SU-DHL-6 (cell line): ENCODE measurements at regions not wholly inside any gene's neighbourhood (a gene's known extent, or its start where the extent isn't known, plus 50 kb on each side); places are given as distances from the start of the nearest gene placed in this dataset.

Source experiments
- H2AFZ ChIP-seq: fragments of 200-600 bp; sonication (generic); 2 replicates; pipeline ENCODE4 v1.6.1; 2014; ENCODE audit warnings: low read depth, mild to moderate bottlenecking, moderate library complexity, mixed read lengths, antibody characterized with exemption, low read length; ENCODE audit not compliant: severe bottlenecking
- H3F3A ChIP-seq: fragments of 200-600 bp; shearing (Covaris generic); 2 replicates; pipeline ENCODE4 v1.6.0; 2016; ENCODE audit warnings: antibody characterized with exemption, mild to moderate bottlenecking; ENCODE audit not compliant: insufficient read depth
- H3K27ac ChIP-seq: fragments of 200-600 bp; sonication (generic); 2 replicates; pipeline ENCODE4 v1.5.1; 2016; ENCODE audit warnings: low read depth, mild to moderate bottlenecking, low read length, moderate library complexity, mixed read lengths
- H3K27me3 ChIP-seq: fragments of 200-600 bp; sonication (generic), shearing (Covaris generic); 2 replicates; pipeline ENCODE4 v1.6.0; 2014; ENCODE audit warnings: mild to moderate bottlenecking, low read length
- H3K36me3 ChIP-seq: fragments of 200-600 bp; sonication (generic); 2 replicates; pipeline ENCODE4 v1.6.1; 2014; ENCODE audit warnings: mild to moderate bottlenecking, low read length, mixed read lengths
- H3K4me2 ChIP-seq: fragments of 300-600, 200-600 bp; shearing (Covaris generic), sonication (generic); 2 replicates; pipeline ENCODE4 v1.6.0; 2014; ENCODE audit warnings: low read length, low read depth, mild to moderate bottlenecking; ENCODE audit not compliant: poor library complexity, severe bottlenecking
- H3K4me3 ChIP-seq: fragments of 200-600 bp; sonication (generic); 2 replicates; pipeline ENCODE4 v1.5.1; 2014; ENCODE audit warnings: antibody characterized with exemption, low read length, mild to moderate bottlenecking, mixed read lengths; ENCODE audit not compliant: insufficient read depth, poor library complexity, severe bottlenecking
- H3K79me2 ChIP-seq: fragments of 200-600 bp; sonication (generic); 2 replicates; pipeline ENCODE4 v1.6.1; 2014; ENCODE audit warnings: mild to moderate bottlenecking, low read length, moderate library complexity; ENCODE audit not compliant: insufficient read depth
- H3K9ac ChIP-seq: fragments of 200-600 bp; sonication (generic); 2 replicates; pipeline ENCODE4 v1.7.0; 2014; ENCODE audit warnings: mild to moderate bottlenecking, low read length
- H3K9me2 ChIP-seq: fragments of 200-600 bp; sonication (generic); replicated peaks from 2 replicates; pipeline ENCODE4 v1.6.1; 2014; ENCODE audit warnings: low read length; ENCODE audit not compliant: insufficient read depth
- H3K9me3 ChIP-seq: fragments of 200-600 bp; sonication (generic); 2 replicates; pipeline ENCODE4 v1.6.1; 2014; ENCODE audit warnings: low read length, mixed read lengths; ENCODE audit not compliant: insufficient read depth
- H4K20me1 ChIP-seq: fragments of 200-600 bp; sonication (generic); 2 replicates; pipeline ENCODE4 v1.6.1; 2014; ENCODE audit warnings: low read depth, mild to moderate bottlenecking, antibody characterized with exemption, low read length, moderate library complexity, mixed read lengths
- EZH2phosphoT487 ChIP-seq: fragments of 200-600 bp; sonication (generic), shearing (Covaris generic); conservative IDR thresholded peaks from 2 replicates; pipeline ENCODE4 v1.6.1; 2018; ENCODE audit warnings: mild to moderate bottlenecking, antibody characterized with exemption, low read length, moderate library complexity, mixed read lengths
- TF ChIP-seq, protein P1 (sequence below): fragments of 200-600 bp; sonication (generic); IDR thresholded peaks from one replicate; pipeline ENCODE4 v1.5.1; 2017; ENCODE audit warnings: antibody characterized with exemption, mild to moderate bottlenecking, low read length, moderate library complexity; ENCODE audit not compliant: insufficient read depth, poor library complexity, severe bottlenecking

DNA sequence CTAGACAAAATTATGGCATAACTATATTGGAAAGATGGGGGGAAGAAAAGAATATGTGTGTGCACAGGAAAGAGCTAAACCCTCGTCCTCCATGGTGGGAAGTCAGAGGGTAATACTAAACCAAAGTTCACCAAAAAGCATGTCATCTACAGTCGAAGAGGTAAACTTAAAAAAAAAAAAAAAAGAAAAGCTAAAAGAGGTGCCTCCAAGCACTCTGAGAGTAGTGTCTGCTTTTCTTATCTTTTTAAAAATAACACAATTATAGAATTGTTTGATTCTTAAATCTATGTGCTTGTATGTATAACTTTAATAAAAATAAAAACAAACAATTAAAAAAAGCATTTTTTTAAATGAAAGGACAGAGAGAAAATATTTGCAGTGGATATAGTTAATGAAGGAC, 77.3 kb upstream of the MYCN start:
- Histone ChIP-seq H3K9ac (no peak overlapping the region), H2AFZ (no peak overlapping the region), H4K20me1 (no peaks in the 10 kb centered on the region), H3K27ac (no peak overlapping the region), H3K4me2 (no peak overlapping the region), H3K9me2 (no peaks in the 10 kb centered on the region), H3K4me3 (no peak overlapping the region), H3F3A (no peaks in the 10 kb centered on the region), H3K9me3 (no peaks in the 10 kb centered on the region), H3K36me3 (no peaks in the 10 kb centered on the region), H3K79me2 (no peaks in the 10 kb centered on the region), H3K27me3 (no peaks in the 10 kb centered on the region)
- TF ChIP-seq, protein P1, sequence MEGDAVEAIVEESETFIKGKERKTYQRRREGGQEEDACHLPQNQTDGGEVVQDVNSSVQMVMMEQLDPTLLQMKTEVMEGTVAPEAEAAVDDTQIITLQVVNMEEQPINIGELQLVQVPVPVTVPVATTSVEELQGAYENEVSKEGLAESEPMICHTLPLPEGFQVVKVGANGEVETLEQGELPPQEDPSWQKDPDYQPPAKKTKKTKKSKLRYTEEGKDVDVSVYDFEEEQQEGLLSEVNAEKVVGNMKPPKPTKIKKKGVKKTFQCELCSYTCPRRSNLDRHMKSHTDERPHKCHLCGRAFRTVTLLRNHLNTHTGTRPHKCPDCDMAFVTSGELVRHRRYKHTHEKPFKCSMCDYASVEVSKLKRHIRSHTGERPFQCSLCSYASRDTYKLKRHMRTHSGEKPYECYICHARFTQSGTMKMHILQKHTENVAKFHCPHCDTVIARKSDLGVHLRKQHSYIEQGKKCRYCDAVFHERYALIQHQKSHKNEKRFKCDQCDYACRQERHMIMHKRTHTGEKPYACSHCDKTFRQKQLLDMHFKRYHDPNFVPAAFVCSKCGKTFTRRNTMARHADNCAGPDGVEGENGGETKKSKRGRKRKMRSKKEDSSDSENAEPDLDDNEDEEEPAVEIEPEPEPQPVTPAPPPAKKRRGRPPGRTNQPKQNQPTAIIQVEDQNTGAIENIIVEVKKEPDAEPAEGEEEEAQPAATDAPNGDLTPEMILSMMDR: no peak
- TF ChIP-seq EZH2phosphoT487: no peak

DNA sequence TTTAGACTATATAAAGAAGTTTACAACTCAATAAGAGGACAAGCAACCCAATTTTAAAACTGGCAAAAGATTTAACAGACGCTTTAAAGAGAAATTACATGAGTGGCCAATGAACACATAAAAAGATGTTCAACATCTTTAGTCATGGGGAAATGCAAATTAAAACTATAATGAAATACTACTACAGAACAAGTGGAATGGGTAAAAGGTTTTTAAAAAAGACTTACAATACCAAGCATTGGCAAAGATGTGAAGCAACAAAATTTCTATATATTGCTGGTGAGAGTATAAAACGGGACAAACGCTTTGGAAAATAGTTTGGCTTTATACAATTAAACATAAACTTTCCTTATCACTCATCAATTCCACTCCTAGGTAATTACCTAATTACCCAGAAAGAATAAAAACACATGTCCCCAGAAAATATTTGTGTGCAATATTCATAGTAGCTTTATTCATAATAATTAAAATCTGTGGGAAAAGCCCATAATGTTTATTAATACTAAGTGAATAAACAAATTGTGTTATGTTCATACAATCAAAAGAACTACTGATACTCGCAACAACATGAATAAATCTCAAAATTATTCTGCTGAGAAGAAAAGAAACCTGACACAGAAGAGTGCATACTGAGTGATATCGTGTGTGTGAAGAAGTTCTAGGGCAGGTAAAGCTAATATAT, 76.7 kb upstream of the MYCN start:
- no peaks in the 10 kb centered on the region for H3K9me3 ChIP-seq
- no peak for TF ChIP-seq EZH2phosphoT487
- TF ChIP-seq, protein P1: no peak
- no peak overlapping the region for H3K4me3 ChIP-seq
- H3K27ac ChIP-seq: no peak overlapping the region
- no peaks in the 10 kb centered on the region for H4K20me1 ChIP-seq
- H3K9ac ChIP-seq: no peak overlapping the region
- H3K27me3 ChIP-seq: no peaks in the 10 kb centered on the region
- H3K36me3 ChIP-seq: no peaks in the 10 kb centered on the region
- H3K9me2 ChIP-seq: no peaks in the 10 kb centered on the region
- no peaks in the 10 kb centered on the region for H3F3A ChIP-seq
- no peaks in the 10 kb centered on the region for H3K79me2 ChIP-seq
- H2AFZ ChIP-seq: no peak overlapping the region
- no peak overlapping the region for H3K4me2 ChIP-seq

DNA sequence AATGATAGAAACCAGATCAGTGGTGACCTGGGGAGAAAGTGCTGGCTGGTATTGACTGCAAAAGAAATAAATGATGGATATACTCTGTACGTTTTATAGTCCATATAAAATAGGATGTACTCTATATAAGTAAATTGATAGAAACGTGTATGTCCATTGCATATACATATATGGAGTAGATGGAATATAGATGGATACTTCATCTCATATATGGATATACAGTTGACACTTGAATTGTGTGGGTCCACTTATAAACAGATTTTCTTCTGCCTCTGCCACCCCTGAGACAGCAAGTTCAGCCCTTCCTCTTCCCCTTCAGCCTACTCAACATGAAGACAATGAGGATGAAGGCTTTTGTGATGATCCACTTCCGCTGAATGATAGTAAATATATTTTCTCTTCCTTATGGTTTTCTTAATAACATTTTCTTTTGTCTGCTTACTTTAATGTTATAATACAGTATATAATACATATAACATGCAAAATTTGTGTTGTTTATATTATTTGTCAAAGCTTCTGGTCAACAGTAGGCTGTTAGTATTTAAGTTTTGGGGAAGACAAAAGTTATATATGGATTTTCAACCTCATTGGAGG, 76.1 kb upstream of the MYCN start:
- H3K9me2 ChIP-seq: no peaks in the 10 kb centered on the region
- H3K27ac ChIP-seq: no peak overlapping the region
- no peak overlapping the region for H2AFZ ChIP-seq
- no peak overlapping the region for H3K9ac ChIP-seq
- no peaks in the 10 kb centered on the region for H3K27me3 ChIP-seq
- H4K20me1 ChIP-seq: no peaks in the 10 kb centered on the region
- no peak overlapping the region for H3K4me3 ChIP-seq
- no peaks in the 10 kb centered on the region for H3F3A ChIP-seq
- no peak overlapping the region for H3K4me2 ChIP-seq
- H3K36me3 ChIP-seq: no peaks in the 10 kb centered on the region
- no peaks in the 10 kb centered on the region for H3K79me2 ChIP-seq
- no peaks in the 10 kb centered on the region for H3K9me3 ChIP-seq
- no peak for TF ChIP-seq EZH2phosphoT487
- TF ChIP-seq, protein P1: no peak
